IgD-negative memory B cell (primary cell): ENCODE measurements at regions not wholly inside any gene's neighbourhood (a gene's known extent, or its start where the extent isn't known, plus 50 kb on each side); places are given as distances from the start of the nearest gene placed in this dataset.

Source experiments
- H3K27ac Mint-ChIP-seq, 3 donors: one replicate each; pipeline ENCODE4 v1.8.0; 2020 to 2022; ENCODE audit warnings: mild to moderate bottlenecking in 3 of 3, mixed read lengths in 3 of 3, moderate library complexity in 1 of 3
- H3K27me3 Mint-ChIP-seq: one replicate; pipeline ENCODE4 v1.8.0; 2021; ENCODE audit warnings: mixed read lengths
- H3K36me3 Mint-ChIP-seq: one replicate; pipeline ENCODE4 v1.8.0; 2020; ENCODE audit warnings: mild to moderate bottlenecking, mixed read lengths
- H3K4me1 Mint-ChIP-seq, 3 donors: one replicate each; pipeline ENCODE4 v1.8.0; 2020 to 2022; ENCODE audit warnings: mixed read lengths in 3 of 3, mild to moderate bottlenecking in 1 of 3
- H3K4me3 Mint-ChIP-seq, 4 donors: one replicate each; pipeline ENCODE4 v1.8.0; 2020 to 2022; ENCODE audit warnings: mild to moderate bottlenecking in 4 of 4, mixed read lengths in 4 of 4, moderate library complexity in 3 of 4
- H3K9me3 Mint-ChIP-seq, 3 donors: one replicate each; pipeline ENCODE4 v1.8.0; 2020 to 2021; ENCODE audit warnings: mixed read lengths in 3 of 3, mild to moderate bottlenecking in 1 of 3

DNA sequence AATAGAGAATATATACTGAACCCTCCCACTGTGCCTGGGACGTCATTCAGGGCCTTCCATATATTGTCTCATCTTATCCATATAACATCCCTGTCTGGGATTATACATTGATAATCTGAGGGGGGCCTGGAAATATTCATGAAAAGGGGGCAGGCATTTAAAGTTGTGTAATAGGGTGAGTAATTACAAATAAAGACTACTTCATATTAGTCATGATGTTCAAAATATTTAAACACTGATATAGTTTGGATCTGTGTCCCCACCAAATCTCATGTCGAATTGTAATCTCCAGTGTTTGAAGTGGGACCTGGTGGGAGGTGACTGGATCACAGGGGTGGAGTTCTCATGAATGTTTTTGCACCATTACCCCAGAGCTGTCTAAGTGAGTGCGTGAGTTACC lies 97.8 kb downstream of the AQP9 start:
- no peak overlapping the region for H3K4me3 Mint-ChIP-seq
- no peaks in the 10 kb centered on the region for H3K4me1 Mint-ChIP-seq
- peaks cover 0 to 3% (median 0%) of the 10 kb centered on the region in 3 donors for H3K9me3 Mint-ChIP-seq
- H3K27ac Mint-ChIP-seq = no peak overlapping the region
- no peaks in the 10 kb centered on the region for H3K27me3 Mint-ChIP-seq
- no peaks in the 10 kb centered on the region for H3K36me3 Mint-ChIP-seq

- Mint-ChIP-seq H3K36me3 (no peaks in the 10 kb centered on the region), H3K4me3 (peak overlapping the region in 1 of 4 donors; percentile 54), H3K27ac (no peak overlapping the region), H3K4me1 (peaks cover 0 to 2% (median 0%) of the 10 kb centered on the region in 3 donors), H3K9me3 (peaks cover 0 to 1% (median 0%) of the 10 kb centered on the region in 3 donors), H3K27me3 (peaks cover 6% of the 10 kb centered on the region)
These were observed 102.2 kb downstream of the AQP9 start for GRCh38 chr15:58240191-58240932.

DNA sequence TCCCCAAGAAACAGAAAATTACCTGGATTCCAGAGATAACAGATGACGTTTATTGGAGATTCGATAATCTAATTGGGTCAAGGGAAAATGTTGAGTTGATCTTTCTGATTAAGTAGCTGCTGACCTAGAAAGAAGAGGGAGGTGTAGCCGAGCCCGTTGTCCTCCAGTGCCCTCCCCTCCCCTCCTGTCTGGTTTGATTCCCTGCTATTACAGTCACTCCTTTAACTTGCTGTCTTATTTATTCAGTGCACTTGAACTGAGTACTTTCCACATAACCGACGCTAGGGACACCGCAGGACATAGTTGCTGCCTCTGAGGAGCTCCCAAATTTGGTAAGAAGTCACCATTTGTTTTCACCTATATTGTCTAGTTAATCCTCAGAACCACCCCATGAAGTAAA lies 103.7 kb downstream of the AQP9 start:
- Mint-ChIP-seq H3K4me1 (peaks cover 0 to 2% (median 0%) of the 10 kb centered on the region in 3 donors), H3K36me3 (no peaks in the 10 kb centered on the region), H3K27me3 (peaks cover 6% of the 10 kb centered on the region), H3K27ac (no peak overlapping the region), H3K9me3 (peaks cover 0 to 1% (median 0%) of the 10 kb centered on the region in 3 donors), H3K4me3 (no peak overlapping the region)

GRCh38 chr15:58243070-58243469 lies 104.9 kb downstream of the AQP9 start:
- no peaks in the 10 kb centered on the region for H3K36me3 Mint-ChIP-seq
- H3K4me1 Mint-ChIP-seq = peaks cover 0 to 2% (median 0%) of the 10 kb centered on the region in 3 donors
- H3K4me3 Mint-ChIP-seq = no peak overlapping the region
- peaks cover 0 to 1% (median 0%) of the 10 kb centered on the region in 3 donors for H3K9me3 Mint-ChIP-seq
- H3K27ac Mint-ChIP-seq = no peak overlapping the region
- peaks cover 13% of the 10 kb centered on the region for H3K27me3 Mint-ChIP-seq

DNA sequence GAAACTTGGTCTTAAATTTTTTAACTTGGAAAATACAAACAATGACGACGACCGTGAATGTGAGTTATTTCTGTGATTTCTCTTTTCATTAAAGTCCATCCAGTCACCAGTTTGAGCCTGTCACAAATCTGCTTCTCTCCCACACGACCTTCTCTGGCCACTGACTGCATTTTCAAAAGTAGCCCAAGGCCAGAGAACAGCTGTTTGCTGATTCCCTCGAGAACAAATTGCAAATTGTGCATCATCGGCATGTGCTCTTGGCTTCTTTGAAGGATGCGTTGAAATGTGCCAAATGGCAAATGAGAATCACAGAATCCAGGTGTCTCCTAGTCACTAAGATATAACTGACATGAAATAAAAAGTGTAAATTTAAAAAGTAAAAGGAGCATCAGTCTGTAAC lies 106.4 kb downstream of the AQP9 start:
- Mint-ChIP-seq H3K27me3 (peaks cover 16% of the 10 kb centered on the region), H3K4me1 (peaks cover 0 to 2% (median 0%) of the 10 kb centered on the region in 3 donors), H3K4me3 (no peak overlapping the region), H3K9me3 (no peaks in the 10 kb centered on the region), H3K27ac (no peak overlapping the region), H3K36me3 (no peaks in the 10 kb centered on the region)

DNA sequence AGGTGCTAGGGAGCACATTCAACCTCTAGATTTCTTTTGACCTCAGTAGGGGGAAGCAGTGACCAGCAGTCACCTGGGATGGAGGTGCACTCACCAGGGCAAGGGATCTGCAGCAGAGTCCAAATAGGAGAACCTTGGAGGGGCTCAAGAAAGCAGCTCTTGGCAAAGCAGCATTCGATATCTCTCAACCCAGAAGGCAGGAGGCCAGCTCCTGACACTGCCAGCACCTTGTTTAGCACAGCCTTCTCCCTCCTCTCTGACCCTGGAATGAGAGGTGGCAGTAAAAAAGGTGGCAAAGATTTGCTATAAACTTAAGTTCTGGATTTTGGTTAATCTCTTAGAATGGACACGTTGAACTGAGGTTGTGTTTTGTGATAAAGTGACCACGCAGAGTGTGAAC lies 107.9 kb downstream of the AQP9 start:
- Mint-ChIP-seq H3K4me1 (peaks cover 0 to 2% (median 2%) of the 10 kb centered on the region in 3 donors), H3K27ac (no peak overlapping the region), H3K4me3 (no peak overlapping the region), H3K27me3 (peaks cover 16% of the 10 kb centered on the region), H3K9me3 (no peaks in the 10 kb centered on the region), H3K36me3 (no peaks in the 10 kb centered on the region)

GRCh38 chr15:58247855-58248842 lies 110.0 kb downstream of the AQP9 start:
- H3K4me3 Mint-ChIP-seq = no peak overlapping the region
- H3K9me3 Mint-ChIP-seq = no peaks in the 10 kb centered on the region
- H3K27ac Mint-ChIP-seq = no peak overlapping the region
- H3K4me1 Mint-ChIP-seq = peaks cover 0 to 2% (median 0%) of the 10 kb centered on the region in 3 donors
- H3K36me3 Mint-ChIP-seq = no peaks in the 10 kb centered on the region
- peaks cover 23% of the 10 kb centered on the region for H3K27me3 Mint-ChIP-seq

GRCh38 chr15:58249646-58250312 lies 111.6 kb downstream of the AQP9 start:
- H3K4me3 Mint-ChIP-seq = no peak overlapping the region
- no peak overlapping the region for H3K27ac Mint-ChIP-seq
- peaks cover 21% of the 10 kb centered on the region for H3K27me3 Mint-ChIP-seq
- no peaks in the 10 kb centered on the region for H3K9me3 Mint-ChIP-seq
- H3K4me1 Mint-ChIP-seq = peaks cover 0 to 2% (median 0%) of the 10 kb centered on the region in 3 donors
- no peaks in the 10 kb centered on the region for H3K36me3 Mint-ChIP-seq

DNA sequence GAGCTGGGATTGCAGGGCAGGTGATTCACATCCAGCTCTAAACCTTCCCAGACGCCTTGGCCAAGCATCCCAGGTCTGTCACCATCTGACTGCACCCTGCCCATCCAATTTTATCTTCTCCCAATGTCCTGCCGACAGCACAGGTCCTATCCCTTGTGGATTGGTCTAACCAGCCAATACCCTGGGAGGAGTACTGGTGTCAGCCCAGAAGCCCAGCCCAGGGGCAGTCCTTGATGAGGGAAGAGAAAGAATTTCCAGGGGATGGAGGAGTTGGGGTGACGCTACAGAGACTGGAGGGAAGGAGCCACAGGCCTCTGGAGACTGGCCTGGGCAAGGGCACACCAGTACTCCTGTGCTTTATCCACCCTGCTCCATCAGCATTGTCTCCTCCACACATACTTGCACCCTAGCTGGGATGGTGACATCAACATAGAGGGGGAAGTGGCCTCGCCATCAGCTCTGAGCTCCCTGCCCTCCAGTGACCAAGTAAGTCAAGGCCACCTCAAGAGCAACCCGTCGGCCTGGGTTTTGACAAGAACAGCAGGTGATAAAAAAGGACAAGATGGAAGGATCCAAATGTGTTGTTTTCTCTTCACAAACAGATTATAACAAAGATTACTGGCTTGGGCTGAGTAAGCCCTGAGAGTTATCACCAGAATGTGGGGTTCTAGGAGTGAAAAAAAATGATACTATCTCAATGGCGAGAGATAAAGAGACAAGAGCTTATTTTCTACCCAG lies 114.6 kb downstream of the AQP9 start:
- H3K4me3 Mint-ChIP-seq = no peak overlapping the region
- H3K9me3 Mint-ChIP-seq = no peaks in the 10 kb centered on the region
- peaks cover 0 to 2% (median 0%) of the 10 kb centered on the region in 3 donors for H3K4me1 Mint-ChIP-seq
- peaks cover 24% of the 10 kb centered on the region for H3K27me3 Mint-ChIP-seq
- H3K27ac Mint-ChIP-seq = no peak overlapping the region
- H3K36me3 Mint-ChIP-seq = no peaks in the 10 kb centered on the region

GRCh38 chr15:58257776-58258325 lies 119.7 kb downstream of the AQP9 start:
- H3K36me3 Mint-ChIP-seq = no peaks in the 10 kb centered on the region
- no peaks in the 10 kb centered on the region for H3K4me1 Mint-ChIP-seq
- peaks cover 11% of the 10 kb centered on the region for H3K27me3 Mint-ChIP-seq
- no peak overlapping the region for H3K4me3 Mint-ChIP-seq
- H3K27ac Mint-ChIP-seq = no peak overlapping the region
- no peaks in the 10 kb centered on the region for H3K9me3 Mint-ChIP-seq

DNA sequence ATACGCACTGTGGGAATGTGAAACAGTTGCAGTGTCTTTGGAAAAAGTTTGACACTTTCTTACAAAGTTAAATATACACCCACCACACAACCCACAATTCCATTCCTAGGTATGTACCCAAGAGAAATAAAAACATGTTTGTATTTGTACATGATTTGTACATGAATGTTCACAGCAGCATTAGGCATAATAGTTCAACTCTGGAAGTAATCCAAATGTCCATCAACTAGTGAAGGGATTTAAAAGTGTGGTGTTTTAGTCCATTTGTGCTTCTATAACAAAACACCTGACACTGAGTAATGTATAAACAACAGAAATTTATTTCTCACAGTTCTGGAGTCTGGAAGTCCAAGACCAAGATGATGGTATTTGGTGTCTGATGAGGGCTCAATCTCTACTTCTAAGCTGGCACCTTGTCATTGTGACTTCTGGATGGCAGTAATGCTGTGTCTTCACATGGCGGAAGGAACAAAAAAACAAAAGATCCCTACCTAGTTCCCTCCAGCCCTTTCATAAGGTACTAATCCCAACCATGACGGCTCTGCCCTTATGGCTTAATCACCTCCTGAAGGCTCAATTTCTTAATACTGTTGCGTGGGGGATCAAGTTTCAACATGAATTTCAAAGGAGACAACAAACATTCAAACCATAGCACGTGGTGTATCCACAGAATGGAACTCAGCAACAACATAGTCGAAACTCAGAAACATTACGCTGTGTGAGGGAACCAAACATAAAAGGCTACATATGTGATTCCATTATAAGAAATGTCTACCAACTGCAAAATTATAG lies 120.5 kb downstream of the AQP9 start:
- H3K9me3 Mint-ChIP-seq = no peaks in the 10 kb centered on the region
- H3K27me3 Mint-ChIP-seq = peaks cover 14% of the 10 kb centered on the region
- no peak overlapping the region for H3K27ac Mint-ChIP-seq

GRCh38 chr15:58260205-58260724 lies 122.1 kb downstream of the AQP9 start:
- Mint-ChIP-seq H3K27ac (no peak overlapping the region), H3K4me1 (no peaks in the 10 kb centered on the region), H3K9me3 (no peaks in the 10 kb centered on the region), H3K4me3 (no peak overlapping the region), H3K36me3 (no peaks in the 10 kb centered on the region), H3K27me3 (peaks cover 11% of the 10 kb centered on the region)

More for the DNA sequence above, 120.5 kb downstream of the AQP9 start:
- H3K4me3 Mint-ChIP-seq = no peak overlapping the region
- no peaks in the 10 kb centered on the region for H3K36me3 Mint-ChIP-seq
- H3K4me1 Mint-ChIP-seq = no peaks in the 10 kb centered on the region

DNA sequence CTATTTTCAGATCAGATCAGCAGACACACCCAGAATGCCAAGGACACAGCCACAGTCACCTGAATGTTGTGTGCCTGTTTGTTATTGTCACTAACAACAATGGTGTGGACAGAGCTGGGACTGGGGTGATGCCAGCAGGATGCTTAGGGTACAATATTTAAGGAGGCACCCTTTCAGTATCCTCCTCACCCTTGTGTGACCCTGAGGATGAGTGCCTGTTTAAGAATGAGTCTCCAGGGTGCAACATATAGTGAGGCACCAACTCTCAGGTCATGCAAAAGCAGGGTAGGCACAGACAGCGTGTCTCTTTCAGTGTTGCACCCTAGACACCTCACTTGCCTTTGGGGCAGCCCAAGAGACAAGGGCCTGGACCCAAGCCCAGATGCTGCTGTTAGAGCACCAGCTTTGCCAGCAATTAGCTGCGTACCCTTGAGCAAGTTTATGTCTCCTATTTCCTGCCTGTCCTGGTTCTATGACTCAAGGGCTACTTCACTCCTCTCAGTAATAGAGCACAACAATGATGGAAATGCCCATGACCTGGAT lies 122.6 kb downstream of the AQP9 start:
- Mint-ChIP-seq H3K4me1 (no peaks in the 10 kb centered on the region), H3K27ac (no peak overlapping the region), H3K9me3 (no peaks in the 10 kb centered on the region), H3K36me3 (no peaks in the 10 kb centered on the region), H3K4me3 (no peak overlapping the region), H3K27me3 (peaks cover 8% of the 10 kb centered on the region)
